Endothelial cell (in vitro differentiated cells): ENCODE measurements at regions not wholly inside any gene's neighbourhood (a gene's known extent, or its start where the extent isn't known, plus 50 kb on each side); places are given as distances from the start of the nearest gene placed in this dataset.

ENCODE experiments used
- DNase-seq: peaks from one replicate; pipeline ENCODE4 v3.0.0; 2021; ENCODE audit warnings: low spot score
- H3K27ac Mint-ChIP-seq: one replicate; pipeline ENCODE4 v1.8.0; 2021; ENCODE audit warnings: mixed read lengths, inconsistent platforms; ENCODE audit not compliant: unreplicated experiment
- H3K27me3 Mint-ChIP-seq: one replicate; pipeline ENCODE4 v1.8.0; 2021; ENCODE audit warnings: mild to moderate bottlenecking, moderate library complexity, mixed read lengths, inconsistent platforms; ENCODE audit not compliant: unreplicated experiment
- H3K36me3 Mint-ChIP-seq: one replicate; pipeline ENCODE4 v1.8.0; 2021; ENCODE audit warnings: mild to moderate bottlenecking, low read depth, mixed read lengths, inconsistent platforms; ENCODE audit not compliant: unreplicated experiment
- H3K4me1 Mint-ChIP-seq: one replicate; pipeline ENCODE4 v1.8.0; 2021; ENCODE audit warnings: mild to moderate bottlenecking, mixed read lengths, inconsistent platforms; ENCODE audit not compliant: unreplicated experiment
- H3K4me3 Mint-ChIP-seq: one replicate; pipeline ENCODE4 v1.8.0; 2021; ENCODE audit warnings: mild to moderate bottlenecking, mixed read lengths, inconsistent platforms; ENCODE audit not compliant: unreplicated experiment
- H3K9me3 Mint-ChIP-seq: one replicate; pipeline ENCODE4 v1.8.0; 2021; ENCODE audit warnings: mixed read lengths, inconsistent platforms; ENCODE audit not compliant: unreplicated experiment
- TF ChIP-seq, protein P1 (sequence below): fragments of 200-600 bp; sonication (generic); IDR thresholded peaks from one replicate; pipeline ENCODE4 v1.5.0; 2021; ENCODE audit warnings: antibody characterized with exemption; ENCODE audit not compliant: unreplicated experiment

DNA sequence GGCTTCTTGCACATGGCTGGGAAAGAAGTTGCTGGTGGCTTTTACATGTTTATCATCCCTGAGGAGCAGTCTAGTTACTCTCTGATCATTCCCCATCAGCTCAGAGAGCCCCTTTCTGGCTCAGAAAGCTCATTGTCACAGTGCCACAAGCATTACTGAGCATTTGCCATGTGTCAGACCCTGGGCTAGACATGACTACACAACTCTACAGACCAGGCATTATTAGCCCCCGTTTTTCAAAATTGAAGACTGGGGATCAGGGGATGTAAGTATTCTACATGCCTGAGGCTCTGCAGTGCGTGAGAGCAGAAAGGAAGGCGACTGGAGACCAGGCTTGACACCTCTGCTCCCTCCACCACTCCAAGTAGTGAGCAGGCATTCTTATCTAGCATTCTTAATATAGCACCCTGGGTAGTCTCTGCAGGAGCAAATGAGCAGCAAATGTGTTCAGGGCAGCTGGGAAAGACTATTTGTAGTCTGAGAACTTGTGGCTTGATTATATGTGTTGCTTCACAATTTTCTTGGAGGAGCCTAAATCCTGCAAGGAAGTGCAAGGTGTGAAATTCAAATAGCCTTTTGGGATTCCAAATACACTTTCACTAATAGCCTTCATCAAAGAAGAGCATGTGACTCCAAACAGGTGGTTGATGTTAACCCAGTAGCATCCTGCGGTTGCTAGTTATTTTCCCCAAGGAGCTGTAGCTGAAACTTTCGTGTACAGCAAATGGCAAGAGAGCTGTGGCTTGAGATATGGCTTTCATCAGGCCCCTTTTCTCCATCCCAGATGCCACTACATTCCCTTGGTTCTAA, 143.2 kb downstream of the DDX1 start:
- TF ChIP-seq, protein P1, sequence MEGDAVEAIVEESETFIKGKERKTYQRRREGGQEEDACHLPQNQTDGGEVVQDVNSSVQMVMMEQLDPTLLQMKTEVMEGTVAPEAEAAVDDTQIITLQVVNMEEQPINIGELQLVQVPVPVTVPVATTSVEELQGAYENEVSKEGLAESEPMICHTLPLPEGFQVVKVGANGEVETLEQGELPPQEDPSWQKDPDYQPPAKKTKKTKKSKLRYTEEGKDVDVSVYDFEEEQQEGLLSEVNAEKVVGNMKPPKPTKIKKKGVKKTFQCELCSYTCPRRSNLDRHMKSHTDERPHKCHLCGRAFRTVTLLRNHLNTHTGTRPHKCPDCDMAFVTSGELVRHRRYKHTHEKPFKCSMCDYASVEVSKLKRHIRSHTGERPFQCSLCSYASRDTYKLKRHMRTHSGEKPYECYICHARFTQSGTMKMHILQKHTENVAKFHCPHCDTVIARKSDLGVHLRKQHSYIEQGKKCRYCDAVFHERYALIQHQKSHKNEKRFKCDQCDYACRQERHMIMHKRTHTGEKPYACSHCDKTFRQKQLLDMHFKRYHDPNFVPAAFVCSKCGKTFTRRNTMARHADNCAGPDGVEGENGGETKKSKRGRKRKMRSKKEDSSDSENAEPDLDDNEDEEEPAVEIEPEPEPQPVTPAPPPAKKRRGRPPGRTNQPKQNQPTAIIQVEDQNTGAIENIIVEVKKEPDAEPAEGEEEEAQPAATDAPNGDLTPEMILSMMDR = no peak
- Mint-ChIP-seq H3K4me1 (peaks cover 3% of the 10 kb centered on the region), H3K27me3 (peaks cover 4% of the 10 kb centered on the region), H3K9me3 (no peaks in the 10 kb centered on the region), H3K27ac (no peak overlapping the region), H3K4me3 (no peak overlapping the region), H3K36me3 (no peaks in the 10 kb centered on the region)
- no peak for DNase-seq

DNA sequence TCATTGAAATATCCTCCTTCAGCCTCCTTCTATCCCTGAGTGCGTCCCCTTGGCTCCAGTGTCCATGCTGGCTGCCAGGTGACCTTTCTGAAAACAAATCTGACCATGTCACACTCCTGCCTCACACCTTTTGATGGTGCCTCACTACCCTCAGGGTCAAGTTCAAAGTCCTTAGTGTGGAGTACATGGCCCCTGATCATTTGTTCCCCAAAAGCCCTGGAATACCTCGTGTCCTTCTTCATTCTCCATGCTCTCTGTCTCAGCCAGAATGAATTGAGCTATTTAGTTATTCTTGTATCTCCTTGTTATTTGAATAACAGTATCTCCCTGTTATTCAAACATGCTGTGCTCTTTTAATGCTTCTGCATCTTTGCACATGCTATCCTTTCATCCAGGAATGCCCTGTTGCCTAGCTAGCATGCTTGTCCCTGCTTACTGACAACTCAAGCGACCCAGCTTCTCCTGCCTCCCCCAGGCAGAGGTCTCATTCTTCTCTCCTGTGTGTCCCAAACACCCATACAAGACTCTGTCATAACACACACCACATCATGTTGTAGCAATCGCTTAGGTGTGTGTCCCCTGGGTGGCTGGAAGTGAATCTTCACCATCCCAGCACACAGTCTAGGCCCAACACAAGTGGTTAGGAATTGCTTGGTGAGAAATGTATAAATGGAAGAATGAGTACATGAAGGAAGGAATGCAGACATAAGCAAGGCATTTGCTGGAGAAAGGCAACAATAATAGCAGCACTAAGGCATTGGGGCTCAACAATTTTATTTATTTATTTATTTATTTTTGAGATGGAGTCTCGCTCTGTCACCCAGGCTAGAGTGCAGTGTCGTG, 144.0 kb downstream of the DDX1 start:
- TF ChIP-seq, protein P1 = no peak
- Mint-ChIP-seq H3K27ac (no peak overlapping the region), H3K9me3 (no peaks in the 10 kb centered on the region), H3K27me3 (peaks cover 4% of the 10 kb centered on the region), H3K36me3 (no peaks in the 10 kb centered on the region), H3K4me1 (peaks cover 3% of the 10 kb centered on the region), H3K4me3 (no peak overlapping the region)
- no peak for DNase-seq

DNA sequence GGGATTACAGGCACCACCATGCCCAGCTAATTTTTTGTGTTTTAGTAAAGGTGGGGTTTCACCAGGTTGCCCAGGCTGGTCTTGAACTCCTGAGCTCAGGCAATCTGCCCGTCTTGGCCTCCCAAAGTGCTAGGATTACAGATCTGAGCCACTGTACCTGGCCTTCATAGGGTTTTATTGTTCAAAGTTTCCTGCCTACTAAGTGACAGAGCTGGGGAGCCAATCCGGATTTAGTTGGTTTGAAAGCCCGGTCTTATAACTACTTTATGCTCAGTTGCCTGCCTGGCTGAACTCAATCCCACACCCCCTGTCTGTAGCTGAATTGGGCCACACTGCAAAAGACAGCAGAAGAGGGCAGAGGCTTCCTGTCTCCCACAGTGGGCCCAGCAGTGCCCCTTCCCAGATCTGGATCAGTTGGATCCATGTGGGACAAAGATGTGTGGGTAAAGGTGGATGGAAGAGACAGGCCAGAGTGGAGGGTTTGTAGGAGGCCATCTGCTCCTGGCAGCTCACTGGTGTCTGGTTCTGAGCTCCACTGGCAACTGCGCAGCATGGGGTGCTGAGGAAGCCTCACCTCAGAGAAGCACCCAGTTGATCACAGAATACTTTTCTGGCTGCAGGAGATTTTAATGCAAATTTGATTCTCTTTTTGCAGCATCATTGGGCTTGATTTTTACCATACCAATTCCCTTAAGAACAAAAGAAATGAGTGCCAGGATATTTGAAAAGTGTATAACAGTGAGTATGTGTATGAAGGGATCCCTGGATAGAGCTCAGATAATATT, 144.9 kb downstream of the DDX1 start:
- H3K36me3 Mint-ChIP-seq = no peaks in the 10 kb centered on the region
- H3K4me3 Mint-ChIP-seq = no peak overlapping the region
- no peak for DNase-seq
- peaks cover 4% of the 10 kb centered on the region for H3K27me3 Mint-ChIP-seq
- TF ChIP-seq, protein P1 = no peak
- no peak overlapping the region for H3K27ac Mint-ChIP-seq
- peaks cover 3% of the 10 kb centered on the region for H3K4me1 Mint-ChIP-seq
- no peaks in the 10 kb centered on the region for H3K9me3 Mint-ChIP-seq

DNA sequence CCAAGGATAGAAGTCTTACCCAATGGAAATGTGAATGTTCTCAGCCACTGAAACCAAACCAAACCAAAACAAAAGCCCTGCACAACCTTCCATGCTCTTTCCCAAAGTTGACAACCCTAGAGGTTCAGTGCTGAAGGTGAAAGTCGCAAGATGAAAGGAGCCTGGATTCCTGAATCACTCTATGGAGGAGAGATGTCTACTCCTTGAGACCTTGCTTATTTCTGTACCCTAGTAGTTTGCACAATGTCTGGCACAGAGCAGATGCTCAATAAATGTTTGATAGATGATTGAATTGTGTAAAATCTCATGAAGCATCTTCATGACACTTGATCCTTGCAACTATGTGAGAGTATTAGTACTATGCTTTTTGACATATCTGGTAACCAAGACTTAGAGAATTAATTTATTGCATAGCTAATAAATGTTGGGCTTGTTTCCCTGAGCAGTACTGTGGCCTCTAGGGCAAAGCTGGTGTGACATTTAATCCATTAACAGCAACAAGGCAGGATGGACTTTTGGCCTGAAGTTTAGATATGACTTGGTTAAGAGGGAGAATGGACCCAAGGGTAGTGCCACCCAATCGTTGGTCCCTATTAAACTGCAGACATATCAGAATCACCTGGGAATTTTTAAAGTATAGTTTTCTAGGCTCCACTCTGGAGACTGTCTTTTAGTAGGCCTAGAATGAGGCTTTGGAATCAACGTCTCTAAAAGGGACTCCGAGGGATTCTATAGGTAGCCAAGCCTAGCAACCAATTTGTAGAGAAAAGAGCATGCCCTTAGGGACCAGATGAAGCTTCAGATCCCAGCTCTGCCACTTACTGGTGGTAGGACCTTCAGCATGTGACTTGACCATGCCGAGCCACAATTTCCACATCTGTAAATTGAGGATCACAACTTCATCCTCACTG, 145.9 kb downstream of the DDX1 start:
- no peaks in the 10 kb centered on the region for H3K4me1 Mint-ChIP-seq
- TF ChIP-seq, protein P1 = no peak
- no peak overlapping the region for H3K27ac Mint-ChIP-seq
- no peak overlapping the region for H3K4me3 Mint-ChIP-seq
- no peak for DNase-seq
- H3K36me3 Mint-ChIP-seq = no peaks in the 10 kb centered on the region
- peaks cover 2% of the 10 kb centered on the region for H3K27me3 Mint-ChIP-seq
- H3K9me3 Mint-ChIP-seq = no peaks in the 10 kb centered on the region
